GM12878 (cell line): ENCODE measurements at regions not wholly inside any gene's neighbourhood (a gene's known extent, or its start where the extent isn't known, plus 50 kb on each side); places are given as distances from the start of the nearest gene placed in this dataset.

Source experiments
- ATAC-seq: fragments of 200-7000 bp; cut with Tn5 transposase; 3 replicates; pipeline ENCODE4 v1.9.1; 2020; ENCODE audit warnings: mild to moderate bottlenecking, moderate library complexity
- BruUV-seq: library from RNA; stranded (reverse); fragments of 400-500 nt; replicated peaks from 2 replicates; lab custom pipeline; 2021; lab: Mats Ljungman, UMichigan
- CTCF ChIA-PET: fragments of 300-600 bp; sonication (Branson Sonifier 250); formaldehyde crosslinking; extraction: SDS; loops from one replicate; lab custom pipeline; 2021; ENCODE audit warnings: inconsistent platforms; lab: Yijun Ruan, JAX
- POLR2A ChIA-PET: fragments of 350-600 bp; formaldehyde crosslinking; extraction: SDS; loops from one replicate; lab custom pipeline; 2021; ENCODE audit warnings: inconsistent platforms; lab: Charles Lee
- RAD21 ChIA-PET: fragments of 300-600 bp; sonication (Branson Sonifier 250); formaldehyde crosslinking; loops from one replicate; lab custom pipeline; 2023; ENCODE audit warnings: antibody characterized with exemption; ENCODE audit not compliant: unreplicated experiment; lab: Charles Lee
- SMC1A ChIA-PET: fragments of 300-600 bp; sonication (Branson Sonifier 250); formaldehyde crosslinking; loops from one replicate; lab custom pipeline; 2023; ENCODE audit not compliant: unreplicated experiment, uncharacterized antibody; lab: Charles Lee
- DNase-seq: peaks from one replicate; pipeline ENCODE4 v3.0.0-alpha.2; 2011; ENCODE audit warnings: low read depth, low spot score
- FAIRE-seq: peaks from 3 replicates; lab custom pipeline; 2011; peaks lifted over from hg19 to GRCh38; lab: Jason Lieb, UNC
- H2AFZ ChIP-seq: 2 replicates; pipeline ENCODE4 v1.6.0; 2011; ENCODE audit warnings: low read depth, low read length, control low read depth; ENCODE audit not compliant: control insufficient read depth
- H3K27ac ChIP-seq: 2 replicates; pipeline ENCODE4 v1.5.1; 2011; ENCODE audit warnings: control low read depth; ENCODE audit not compliant: control insufficient read depth, insufficient read depth
- H3K27me3 ChIP-seq, 2 experiments: replicated peaks in 1 of 2; 2 replicates each; pipeline versions ENCODE4 v1.6.0 to v1.6.1; 2011; ENCODE audit warnings: low read length in 1 of 2; ENCODE audit not compliant: control insufficient read depth in 2 of 2, insufficient read depth in 2 of 2
- H3K36me3 ChIP-seq, 2 experiments: 2 replicates each; pipeline ENCODE4 v1.5.1; 2011; ENCODE audit warnings: low read length in 1 of 2; ENCODE audit not compliant: control insufficient read depth in 2 of 2, insufficient read depth in 2 of 2
- H3K4me1 ChIP-seq: 2 replicates; pipeline ENCODE4 v1.6.1; 2011; ENCODE audit warnings: mild to moderate bottlenecking, low read length, moderate library complexity, mixed read lengths; ENCODE audit not compliant: control insufficient read depth, insufficient read depth
- H3K4me2 ChIP-seq: 2 replicates; pipeline ENCODE4 v1.6.0; 2011; ENCODE audit warnings: control low read depth; ENCODE audit not compliant: control insufficient read depth, insufficient read depth
- H3K4me3 ChIP-seq: fragments of 200-600 bp; sonication (generic); 2 replicates; pipeline ENCODE4 v1.5.1; 2016
- H3K79me2 ChIP-seq: 2 replicates; pipeline ENCODE4 v1.6.0; 2011; ENCODE audit warnings: low read length; ENCODE audit not compliant: control insufficient read depth, insufficient read depth
- H3K9ac ChIP-seq: 2 replicates; pipeline ENCODE4 v1.8.0; 2011; ENCODE audit warnings: low read length, control low read depth, mixed read lengths; ENCODE audit not compliant: control insufficient read depth, insufficient read depth
- H3K9me3 ChIP-seq: replicated peaks from 3 replicates; pipeline ENCODE4 v1.5.1; 2011; ENCODE audit warnings: mild to moderate bottlenecking, low read length; ENCODE audit not compliant: control insufficient read depth, insufficient read depth
- H4K20me1 ChIP-seq: 2 replicates; pipeline ENCODE4 v1.6.0; 2011; ENCODE audit not compliant: control insufficient read depth, insufficient read depth
- KLF5 ChIP-seq: fragments of 450-650 bp; IDR thresholded peaks from 2 replicates; pipeline ENCODE4 v1.6.1; 2014; ENCODE audit warnings: mild to moderate bottlenecking; ENCODE audit not compliant: partially characterized antibody
- WGBS: methylation state at CpG from one replicate; pipeline ENCODE4 v1.1.6; 2016; ENCODE audit warnings: low lambda C conversion rate; ENCODE audit not compliant: insufficient replicate concordance, insufficient coverage; ENCODE audit errors: missing lambda C conversion rate; 5-methylcytosine and 5-hydroxymethylcytosine counted together
- in situ Hi-C: fragments of 300-500 bp; cut with MboI; formaldehyde crosslinking; loops from 9 replicates; pipeline ENCODE4 v1.14.3; 2018; ENCODE audit warnings: mixed read lengths
- intact Hi-C: fragments of 100-400 bp; cut with micrococcal nuclease; formaldehyde crosslinking; loops from one replicate; pipeline ENCODE4 v1.14.2; 2022; ENCODE audit not compliant: unreplicated experiment
- TF ChIP-seq, protein P1 (sequence below): fragments of 450-650 bp; IDR thresholded peaks from 2 replicates; pipeline ENCODE4 v1.6.1; 2017; ENCODE audit warnings: mild to moderate bottlenecking, moderate library complexity
- TF ChIP-seq, protein P2 (sequence below): fragments of 450-650 bp; conservative IDR thresholded peaks from 2 replicates; pipeline ENCODE4 v1.6.1; 2017; ENCODE audit warnings: mild to moderate bottlenecking, moderate library complexity

GRCh38 chr3:31404871-31405270 is 127.9 kb upstream of the STT3B start:
- H3K9ac ChIP-seq: no peak overlapping the region
- FAIRE-seq (no peak), ATAC-seq (no peak), DNase-seq (no peak)
- H3K4me3 ChIP-seq: no peak overlapping the region
- H3K4me2 ChIP-seq: no peak overlapping the region
- ChIA-PET RAD21 (no interaction called here), SMC1A (interaction anchor here (0.7 to 1.8 kb wide), 5 partner anchors 9 to 132 kb away, joined by 3 to 6 read pairs (median 3); no protein-coding TSS in a partner anchor), CTCF (interaction anchor here (0.7 to 1.4 kb wide), 2 partner anchors 10 to 13 kb away, joined by 4 to 8 read pairs; no protein-coding TSS in a partner anchor), POLR2A (interaction anchor here (0.7 kb wide), 1 partner anchor 9 kb away, joined by 6 read pairs; no protein-coding TSS in a partner anchor)
- H3K4me1 ChIP-seq: no peaks in the 10 kb centered on the region
- H3K36me3 ChIP-seq: no peaks in the 10 kb centered on the region
- 41% methylated on average over 1 of the region's 1 CpG for WGBS
- TF ChIP-seq KLF5: no peak
- TF ChIP-seq, protein P1, sequence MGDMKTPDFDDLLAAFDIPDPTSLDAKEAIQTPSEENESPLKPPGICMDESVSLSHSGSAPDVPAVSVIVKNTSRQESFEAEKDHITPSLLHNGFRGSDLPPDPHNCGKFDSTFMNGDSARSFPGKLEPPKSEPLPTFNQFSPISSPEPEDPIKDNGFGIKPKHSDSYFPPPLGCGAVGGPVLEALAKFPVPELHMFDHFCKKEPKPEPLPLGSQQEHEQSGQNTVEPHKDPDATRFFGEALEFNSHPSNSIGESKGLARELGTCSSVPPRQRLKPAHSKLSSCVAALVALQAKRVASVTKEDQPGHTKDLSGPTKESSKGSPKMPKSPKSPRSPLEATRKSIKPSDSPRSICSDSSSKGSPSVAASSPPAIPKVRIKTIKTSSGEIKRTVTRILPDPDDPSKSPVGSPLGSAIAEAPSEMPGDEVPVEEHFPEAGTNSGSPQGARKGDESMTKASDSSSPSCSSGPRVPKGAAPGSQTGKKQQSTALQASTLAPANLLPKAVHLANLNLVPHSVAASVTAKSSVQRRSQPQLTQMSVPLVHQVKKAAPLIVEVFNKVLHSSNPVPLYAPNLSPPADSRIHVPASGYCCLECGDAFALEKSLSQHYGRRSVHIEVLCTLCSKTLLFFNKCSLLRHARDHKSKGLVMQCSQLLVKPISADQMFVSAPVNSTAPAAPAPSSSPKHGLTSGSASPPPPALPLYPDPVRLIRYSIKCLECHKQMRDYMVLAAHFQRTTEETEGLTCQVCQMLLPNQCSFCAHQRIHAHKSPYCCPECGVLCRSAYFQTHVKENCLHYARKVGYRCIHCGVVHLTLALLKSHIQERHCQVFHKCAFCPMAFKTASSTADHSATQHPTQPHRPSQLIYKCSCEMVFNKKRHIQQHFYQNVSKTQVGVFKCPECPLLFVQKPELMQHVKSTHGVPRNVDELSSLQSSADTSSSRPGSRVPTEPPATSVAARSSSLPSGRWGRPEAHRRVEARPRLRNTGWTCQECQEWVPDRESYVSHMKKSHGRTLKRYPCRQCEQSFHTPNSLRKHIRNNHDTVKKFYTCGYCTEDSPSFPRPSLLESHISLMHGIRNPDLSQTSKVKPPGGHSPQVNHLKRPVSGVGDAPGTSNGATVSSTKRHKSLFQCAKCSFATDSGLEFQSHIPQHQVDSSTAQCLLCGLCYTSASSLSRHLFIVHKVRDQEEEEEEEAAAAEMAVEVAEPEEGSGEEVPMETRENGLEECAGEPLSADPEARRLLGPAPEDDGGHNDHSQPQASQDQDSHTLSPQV: no peak
- TF ChIP-seq, protein P2, sequence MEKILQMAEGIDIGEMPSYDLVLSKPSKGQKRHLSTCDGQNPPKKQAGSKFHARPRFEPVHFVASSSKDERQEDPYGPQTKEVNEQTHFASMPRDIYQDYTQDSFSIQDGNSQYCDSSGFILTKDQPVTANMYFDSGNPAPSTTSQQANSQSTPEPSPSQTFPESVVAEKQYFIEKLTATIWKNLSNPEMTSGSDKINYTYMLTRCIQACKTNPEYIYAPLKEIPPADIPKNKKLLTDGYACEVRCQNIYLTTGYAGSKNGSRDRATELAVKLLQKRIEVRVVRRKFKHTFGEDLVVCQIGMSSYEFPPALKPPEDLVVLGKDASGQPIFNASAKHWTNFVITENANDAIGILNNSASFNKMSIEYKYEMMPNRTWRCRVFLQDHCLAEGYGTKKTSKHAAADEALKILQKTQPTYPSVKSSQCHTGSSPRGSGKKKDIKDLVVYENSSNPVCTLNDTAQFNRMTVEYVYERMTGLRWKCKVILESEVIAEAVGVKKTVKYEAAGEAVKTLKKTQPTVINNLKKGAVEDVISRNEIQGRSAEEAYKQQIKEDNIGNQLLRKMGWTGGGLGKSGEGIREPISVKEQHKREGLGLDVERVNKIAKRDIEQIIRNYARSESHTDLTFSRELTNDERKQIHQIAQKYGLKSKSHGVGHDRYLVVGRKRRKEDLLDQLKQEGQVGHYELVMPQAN: no peak
- H4K20me1 ChIP-seq: no peaks in the 10 kb centered on the region
- no peaks in the 10 kb centered on the region for H3K9me3 ChIP-seq
- in situ Hi-C loops (no loop called here), intact Hi-C loops (no loop called here)
- no peaks in the 10 kb centered on the region for H3K27me3 ChIP-seq
- H2AFZ ChIP-seq: no peak overlapping the region
- no peaks in the 10 kb centered on the region for H3K79me2 ChIP-seq
- no peak overlapping the region for H3K27ac ChIP-seq
- BruUV-seq: no TSS peak
